GM21825 (cell line): ENCODE measurements at regions not wholly inside any gene's neighbourhood (a gene's known extent, or its start where the extent isn't known, plus 50 kb on each side); places are given as distances from the start of the nearest gene placed in this dataset.

Experiments used
- ATAC-seq: cut with Tn5 transposase; IDR thresholded peaks from one replicate; pipeline ENCODE4 v1.9.1; 2021; ENCODE audit warnings: mild to moderate bottlenecking, moderate library complexity; ENCODE audit not compliant: unreplicated experiment

DNA sequence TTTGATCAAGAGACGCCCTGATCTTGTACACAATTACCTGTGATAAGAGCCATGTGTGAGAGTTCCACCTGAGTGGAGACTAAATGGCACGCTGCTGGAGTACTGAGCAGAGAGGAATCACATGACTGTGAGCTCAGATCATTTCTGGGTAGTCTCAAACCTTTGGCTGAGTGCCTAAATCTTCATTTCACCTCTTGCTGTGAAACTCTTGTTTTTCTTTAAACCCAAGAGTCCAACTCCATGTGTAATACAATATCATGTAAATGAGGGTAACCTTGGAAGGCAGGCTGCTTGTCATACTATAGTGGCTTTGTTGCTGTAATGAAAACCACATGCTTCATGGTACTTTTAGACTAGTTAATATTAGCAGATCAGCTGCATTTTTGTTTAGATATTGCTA is 156.9 kb downstream of the CAND1 start:
- ATAC-seq, result no peak

DNA sequence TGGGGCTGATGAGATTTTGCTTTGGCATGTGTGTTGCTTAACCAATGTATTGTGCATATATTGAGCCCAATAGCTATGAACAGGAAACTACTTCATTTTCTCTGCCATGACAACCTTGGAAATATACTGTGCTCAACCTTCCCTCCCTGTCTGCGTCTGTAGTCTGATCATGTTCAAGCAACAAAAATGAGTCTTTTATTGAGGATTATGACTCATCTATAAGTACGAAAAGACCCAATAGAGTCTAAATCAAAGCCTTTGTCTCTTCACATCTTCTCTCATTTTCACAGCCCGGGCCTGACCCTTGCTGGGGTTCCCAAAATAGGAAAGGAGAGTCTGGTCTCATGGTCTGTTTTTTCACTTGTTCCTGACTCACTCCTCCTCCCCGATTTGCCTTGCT is 158.2 kb downstream of the CAND1 start:
- no peak for ATAC-seq

DNA sequence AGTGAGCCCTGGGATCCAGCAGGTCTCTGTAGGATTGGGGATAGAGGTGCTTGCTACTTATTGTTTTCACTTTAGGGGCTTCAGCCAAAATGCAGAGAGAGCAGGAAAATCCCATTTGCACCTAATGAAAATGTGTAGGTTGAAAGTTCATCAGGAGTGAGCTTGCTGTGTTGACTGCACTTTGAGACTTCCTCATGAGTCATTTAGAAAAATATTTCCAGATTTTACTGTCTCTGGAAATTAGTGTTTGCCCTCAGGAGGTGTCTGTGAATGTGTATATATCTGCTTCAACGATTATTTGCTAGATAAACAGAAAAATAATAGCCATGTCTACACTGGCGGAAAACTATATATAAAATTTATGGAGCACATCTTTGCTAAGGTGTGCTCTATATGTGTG is 159.3 kb downstream of the CAND1 start:
- ATAC-seq, result no peak

GRCh38 chr12:67430708-67431335 is 161.7 kb downstream of the CAND1 start:
- no peak for ATAC-seq

DNA sequence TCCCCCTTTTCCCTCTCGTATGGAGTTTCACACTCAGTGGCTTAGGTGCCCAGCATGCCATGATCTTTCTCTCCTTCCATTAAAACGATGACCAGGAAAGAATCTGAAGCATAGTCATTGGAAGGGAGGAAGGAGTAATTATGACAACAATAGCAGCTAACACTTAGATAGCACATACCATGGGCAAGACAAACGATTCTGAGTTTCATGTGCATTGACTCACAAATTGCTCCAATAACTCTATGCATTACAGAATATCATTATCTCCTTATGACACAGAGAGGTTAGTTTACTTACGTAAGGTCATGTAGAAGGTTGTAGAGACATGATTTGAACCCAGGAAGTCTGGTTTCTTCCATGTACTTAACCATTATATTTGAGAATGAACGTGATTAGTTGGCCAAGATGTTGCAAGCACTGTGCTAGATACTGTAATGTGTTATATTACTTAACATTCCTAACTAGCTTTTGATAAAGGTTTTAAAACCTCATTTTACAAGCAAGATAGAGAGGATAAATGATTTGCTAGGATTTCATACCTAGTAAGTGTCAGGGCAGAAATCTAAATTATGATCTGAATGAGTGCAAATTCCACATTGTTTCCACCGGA is 162.4 kb downstream of the CAND1 start:
- no peak for ATAC-seq

DNA sequence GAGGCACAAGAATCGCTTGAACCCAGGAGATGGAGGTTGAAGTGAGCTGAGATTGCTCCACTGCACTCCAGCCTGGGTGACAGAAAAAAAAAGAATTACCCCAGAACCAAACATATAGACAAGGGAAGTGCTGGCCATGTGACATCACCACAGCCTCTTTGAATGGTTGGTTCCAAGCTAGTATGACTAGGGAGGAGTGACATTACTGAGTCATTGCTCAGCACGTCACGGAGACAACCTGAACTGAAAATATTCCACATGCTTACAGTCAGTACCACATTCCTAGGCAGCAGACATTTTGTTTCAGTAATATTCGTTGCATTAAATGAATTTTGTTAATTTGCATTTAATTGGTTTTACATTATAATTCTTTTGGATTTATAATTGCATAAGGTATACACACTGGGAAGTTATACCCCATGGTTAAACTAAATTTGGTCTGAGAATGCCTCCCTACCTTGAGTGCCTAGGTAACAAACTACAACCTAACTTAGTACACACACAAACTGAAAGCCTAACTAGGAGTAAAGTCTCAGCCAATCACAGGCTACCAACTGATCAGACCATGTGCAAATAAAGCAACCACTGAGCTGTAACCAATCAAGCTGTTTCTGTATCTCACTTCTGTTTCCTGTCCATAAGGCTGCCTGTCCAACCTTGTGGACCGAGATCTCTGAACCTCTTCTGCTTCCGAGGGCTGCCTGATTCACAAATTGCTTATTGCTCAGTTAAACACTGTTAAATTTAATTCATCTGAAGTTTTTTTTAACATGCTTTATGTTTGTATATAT is 164.4 kb downstream of the CAND1 start:
- peak; percentile 90 for ATAC-seq

GRCh38 chr12:67434671-67435370 is 165.7 kb downstream of the CAND1 start:
- ATAC-seq, result no peak

- no peak for ATAC-seq
Measured at GRCh38 chr12:67436230-67436629, 167.1 kb downstream of the CAND1 start.

- ATAC-seq, result no peak
Measured at GRCh38 chr12:67437011-67437410, 167.9 kb downstream of the CAND1 start.

GRCh38 chr12:67439611-67440010 is 170.5 kb downstream of the CAND1 start:
- no peak for ATAC-seq

GRCh38 chr12:67441736-67442346 is 172.7 kb downstream of the CAND1 start:
- peak; percentile 91 for ATAC-seq

- no peak for ATAC-seq
Measured at GRCh38 chr12:67442347-67442841, 173.2 kb downstream of the CAND1 start.

- ATAC-seq, result no peak
Measured at GRCh38 chr12:67442896-67443295, 173.7 kb downstream of the CAND1 start.

DNA sequence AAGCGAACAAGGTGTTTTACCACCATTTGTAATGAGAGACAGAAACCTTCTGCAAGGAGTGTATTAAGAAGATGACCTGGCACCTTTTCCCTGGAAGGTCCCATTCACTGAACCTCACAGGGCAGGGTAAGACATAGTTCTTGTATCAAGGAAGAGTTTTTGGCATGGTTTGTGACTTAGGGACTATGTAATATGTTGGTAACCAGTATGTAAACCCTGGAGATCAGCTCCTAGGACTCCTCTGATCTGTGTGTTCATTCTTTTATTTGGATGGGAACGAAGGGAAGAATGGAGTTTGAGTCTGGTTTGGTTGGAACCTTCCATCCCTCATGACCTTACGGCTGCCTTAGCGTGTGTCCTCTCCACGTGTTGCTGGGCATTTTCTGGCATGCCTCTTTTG is 175.4 kb downstream of the CAND1 start:
- no peak for ATAC-seq

DNA sequence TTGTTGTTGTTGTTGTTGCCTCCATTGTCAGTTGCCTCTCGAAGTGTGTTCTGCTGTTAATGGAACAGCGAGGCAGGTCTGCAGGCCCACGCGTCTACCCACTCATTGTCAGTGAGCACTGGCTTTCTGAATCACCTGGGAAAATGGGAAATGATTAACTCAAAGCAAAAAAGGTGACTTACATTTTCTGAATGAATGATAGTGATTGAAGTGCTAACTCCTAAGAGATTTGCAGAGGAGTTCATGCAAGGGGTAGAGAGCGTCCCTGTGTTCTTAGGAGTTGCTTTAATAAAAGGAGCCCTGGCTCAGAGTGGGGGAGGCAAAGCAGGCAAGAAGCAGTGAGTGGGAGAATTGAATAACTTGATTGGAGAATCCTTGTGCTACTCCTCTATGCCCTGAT is 177.6 kb downstream of the CAND1 start:
- no peak for ATAC-seq

- ATAC-seq, result no peak
Measured at GRCh38 chr12:67447180-67447579, 178.0 kb downstream of the CAND1 start.

DNA sequence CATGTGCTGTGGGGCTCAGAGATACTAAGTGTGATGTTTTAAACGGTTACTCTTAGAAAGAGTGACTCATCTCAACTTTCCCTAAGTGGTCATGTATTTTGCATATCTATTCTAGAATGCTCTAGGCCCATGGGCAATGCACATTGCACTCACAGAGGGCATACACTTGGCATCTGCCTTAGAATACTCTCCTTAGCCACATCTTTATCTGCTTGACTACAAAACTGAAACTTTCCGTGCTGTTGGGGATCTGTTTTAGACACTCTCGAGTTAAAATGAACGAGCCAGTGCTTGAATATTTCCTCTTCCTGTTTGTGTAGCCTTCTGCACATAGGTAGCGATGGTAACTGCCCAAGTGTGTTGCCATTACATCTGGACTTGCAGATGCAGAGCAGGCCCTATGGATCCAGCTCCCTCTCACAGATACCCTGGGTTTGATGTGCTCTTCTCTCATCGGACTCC is 180.5 kb downstream of the CAND1 start:
- ATAC-seq, result peak; percentile 74

DNA sequence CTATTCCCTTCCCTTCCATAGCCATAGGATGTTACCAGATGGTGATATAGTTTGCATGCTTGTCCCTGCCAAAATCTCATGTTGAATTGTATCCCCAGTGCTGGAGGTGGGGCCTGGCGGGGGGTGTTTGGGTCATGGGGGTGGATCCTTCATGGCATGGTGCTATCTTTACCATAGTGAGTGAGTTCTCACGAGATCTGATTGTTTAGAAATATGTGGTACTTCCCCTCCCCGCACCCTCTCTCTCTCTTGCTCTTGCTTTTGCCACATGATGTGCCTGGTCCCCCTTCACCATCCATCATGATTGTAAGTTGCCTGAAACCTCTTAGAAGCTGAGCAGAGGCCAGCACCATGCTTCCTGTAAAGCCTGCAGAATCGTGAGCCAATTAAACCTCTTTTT is 181.3 kb downstream of the CAND1 start:
- ATAC-seq, result no peak

DNA sequence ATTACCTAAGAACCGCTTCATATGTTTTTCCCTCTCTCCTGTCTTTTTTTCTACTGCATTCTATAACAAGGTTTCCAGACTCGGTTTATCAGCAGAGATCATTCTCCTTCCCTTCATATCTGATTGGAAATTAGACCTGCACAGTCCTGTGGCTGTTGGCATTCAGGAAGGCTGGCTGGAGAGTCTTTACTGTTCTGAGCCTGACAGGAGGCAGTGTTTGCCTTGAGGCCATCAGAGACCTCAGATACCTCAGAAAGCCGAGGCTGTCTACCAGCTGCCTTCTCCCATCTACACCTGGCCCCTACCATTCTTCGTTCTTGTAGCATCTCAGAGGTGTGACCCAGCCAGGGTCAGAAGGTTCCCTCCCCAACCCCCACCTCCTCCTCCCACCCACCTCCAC is 182.0 kb downstream of the CAND1 start:
- ATAC-seq, result no peak

GRCh38 chr12:67452119-67452805 is 183.1 kb downstream of the CAND1 start:
- ATAC-seq, result peak; percentile 61
